Activated CD4-positive, alpha-beta T cell treated with anti-CD3 and anti-CD28 coated beads for 36 hours (primary cell): ENCODE measurements at regions not wholly inside any gene's neighbourhood (a gene's known extent, or its start where the extent isn't known, plus 50 kb on each side); places are given as distances from the start of the nearest gene placed in this dataset.

Experiments
- ATAC-seq: fragments of 200-7000 bp; cut with Tn5 transposase; one replicate; pipeline ENCODE4 v1.10.0; 2021; ENCODE audit warnings: mild to moderate bottlenecking, moderate library complexity
- CTCF ChIA-PET: fragments of 350-600 bp; sonication (Branson Sonifier 250); formaldehyde crosslinking; loops from one replicate; lab custom pipeline; 2021; ENCODE audit warnings: antibody characterized with exemption; lab: Charles Lee
- POLR2A ChIA-PET: fragments of 350-600 bp; sonication (Branson Sonifier 250); formaldehyde crosslinking; loops from one replicate; lab custom pipeline; 2021; ENCODE audit warnings: antibody characterized with exemption, inconsistent platforms; lab: Charles Lee
- DNase-seq: peaks from one replicate; pipeline ENCODE4 v3.0.0-alpha.2; 2020
- H3K27ac Mint-ChIP-seq: one replicate; pipeline ENCODE4 v1.8.0; 2021; ENCODE audit warnings: mixed read lengths
- H3K27me3 Mint-ChIP-seq: one replicate; pipeline ENCODE4 v1.8.0; 2021; ENCODE audit warnings: mixed read lengths
- H3K36me3 Mint-ChIP-seq: one replicate; pipeline ENCODE4 v1.8.0; 2021; ENCODE audit warnings: low read depth, mixed read lengths
- H3K4me1 Mint-ChIP-seq: one replicate; pipeline ENCODE4 v1.8.0; 2021; ENCODE audit warnings: mixed read lengths
- H3K4me3 Mint-ChIP-seq: one replicate; pipeline ENCODE4 v1.8.0; 2021; ENCODE audit warnings: mild to moderate bottlenecking, moderate library complexity, mixed read lengths
- H3K9me3 Mint-ChIP-seq: one replicate; pipeline ENCODE4 v1.8.0; 2021; ENCODE audit warnings: low read depth, mixed read lengths
- intact Hi-C, 2 experiments: fragments of 100-400 bp; cut with DNase I in 1 of 2; cut with micrococcal nuclease in 1 of 2; formaldehyde crosslinking; loops; one replicate each; pipeline versions ENCODE4 v1.14.2 to v1.15.1; 2022 to 2024; cut with DNase I, micrococcal nuclease

DNA sequence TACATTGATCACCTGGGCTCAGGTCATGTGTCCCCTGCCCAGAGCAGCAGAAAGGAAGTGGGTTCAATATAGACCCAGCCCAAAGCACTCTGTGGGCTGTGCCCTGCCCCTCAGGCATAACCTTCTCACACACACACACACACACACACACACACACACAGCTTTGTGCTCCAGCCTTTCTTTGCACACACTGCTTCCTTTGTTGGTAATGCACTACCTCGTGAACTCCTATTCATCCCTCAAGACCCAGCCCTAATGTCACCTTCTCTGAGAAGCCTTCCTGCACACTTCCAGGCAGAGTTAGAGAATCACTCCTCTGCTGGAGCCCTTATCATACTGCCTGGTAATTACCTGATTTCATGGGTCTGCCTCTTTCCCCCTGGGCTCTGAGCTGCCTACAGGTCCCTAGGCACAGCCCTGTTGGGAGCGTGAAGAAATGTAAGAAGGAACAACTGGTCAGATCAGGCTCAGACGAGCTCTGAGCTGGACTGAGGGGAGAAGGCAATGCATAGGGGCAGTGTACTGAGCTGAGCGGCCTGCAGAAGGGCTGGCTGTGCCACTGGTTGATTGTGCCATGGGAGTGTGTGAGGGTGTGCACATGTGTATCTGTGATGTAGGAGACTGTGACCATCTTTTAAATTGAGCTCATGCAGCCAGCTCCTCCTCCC lies 210.3 kb downstream of the GLI2 start:
- ChIA-PET CTCF (interaction anchor here (0.5 kb wide), 1 partner anchor 1283 kb away, joined by 3 read pairs; no protein-coding TSS in a partner anchor), POLR2A (no interaction called here)
- H3K4me1 Mint-ChIP-seq = no peaks in the 10 kb centered on the region
- H3K27me3 Mint-ChIP-seq = no peaks in the 10 kb centered on the region
- no peaks in the 10 kb centered on the region for H3K36me3 Mint-ChIP-seq
- no peaks in the 10 kb centered on the region for H3K9me3 Mint-ChIP-seq
- intact Hi-C loops = no loop called here
- DNase-seq = no peak
- no peak overlapping the region for H3K27ac Mint-ChIP-seq
- no peak overlapping the region for H3K4me3 Mint-ChIP-seq
- ATAC-seq = no peak

DNA sequence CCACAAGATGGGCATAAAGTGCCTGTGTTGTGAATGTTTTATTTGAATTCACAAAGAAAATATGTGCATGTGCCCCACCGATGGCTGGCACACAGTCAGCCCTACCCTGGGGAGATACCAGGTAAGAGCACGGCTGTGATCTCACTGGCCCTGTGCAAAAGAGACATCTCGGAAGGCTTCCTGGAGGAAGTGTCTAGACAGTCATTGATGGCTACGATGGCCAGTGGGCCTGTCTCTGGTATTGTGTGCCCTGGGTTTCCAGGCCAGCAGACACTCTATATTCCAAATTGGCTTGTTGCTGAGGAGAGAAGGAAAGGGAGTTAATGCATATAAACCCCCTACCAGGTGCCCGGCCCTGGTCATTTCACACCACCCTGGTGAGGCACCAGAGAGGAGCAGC lies 211.7 kb downstream of the GLI2 start:
- no peaks in the 10 kb centered on the region for H3K36me3 Mint-ChIP-seq
- ChIA-PET POLR2A (no interaction called here), CTCF (no interaction called here)
- intact Hi-C loops = no loop called here
- ATAC-seq (no peak), DNase-seq (no peak)
- no peak overlapping the region for H3K27ac Mint-ChIP-seq
- no peaks in the 10 kb centered on the region for H3K9me3 Mint-ChIP-seq
- H3K4me3 Mint-ChIP-seq = no peak overlapping the region
- H3K27me3 Mint-ChIP-seq = no peaks in the 10 kb centered on the region
- no peaks in the 10 kb centered on the region for H3K4me1 Mint-ChIP-seq

DNA sequence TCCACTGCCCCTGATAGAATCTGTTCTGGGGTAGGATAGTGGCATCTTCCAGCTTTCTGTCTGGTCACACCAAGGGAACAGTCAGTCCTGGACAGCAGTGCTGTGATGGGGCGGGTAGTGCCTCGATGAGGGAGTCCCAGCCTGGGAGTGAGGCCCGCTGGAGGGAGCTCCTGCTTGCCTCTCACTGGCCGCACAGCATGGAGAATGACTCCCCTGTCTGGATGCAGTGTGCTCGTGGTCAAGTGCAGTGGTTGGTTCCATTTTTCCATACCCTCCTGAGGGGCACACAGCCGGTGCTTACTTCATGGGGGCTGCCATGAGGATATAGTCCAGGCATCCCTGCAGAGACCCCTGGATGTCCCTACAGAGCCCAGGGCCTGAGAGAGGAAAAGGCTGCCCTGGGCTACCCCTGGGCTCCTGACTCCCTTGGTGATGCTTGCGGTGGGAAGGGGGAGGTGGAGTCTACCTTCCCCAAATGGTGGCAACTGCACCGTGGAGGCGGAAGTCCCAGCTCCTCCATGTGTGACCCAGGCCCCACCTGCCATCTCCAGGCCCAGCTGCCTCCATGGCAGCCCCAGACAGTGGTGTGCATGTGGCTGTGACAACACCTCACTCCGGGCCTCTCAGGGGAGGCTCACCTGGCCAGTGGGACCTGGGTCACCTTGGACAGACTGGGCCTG lies 212.5 kb downstream of the GLI2 start:
- Mint-ChIP-seq H3K4me1 (no peaks in the 10 kb centered on the region), H3K27me3 (no peaks in the 10 kb centered on the region), H3K4me3 (no peak overlapping the region), H3K27ac (no peak overlapping the region), H3K9me3 (no peaks in the 10 kb centered on the region), H3K36me3 (no peaks in the 10 kb centered on the region)
- DNase-seq (no peak), ATAC-seq (no peak)
- ChIA-PET CTCF (no interaction called here), POLR2A (interaction anchor here (0.6 kb wide), 1 partner anchor 273 kb away, joined by 5 read pairs; no protein-coding TSS in a partner anchor)
- intact Hi-C loops = no loop called here

DNA sequence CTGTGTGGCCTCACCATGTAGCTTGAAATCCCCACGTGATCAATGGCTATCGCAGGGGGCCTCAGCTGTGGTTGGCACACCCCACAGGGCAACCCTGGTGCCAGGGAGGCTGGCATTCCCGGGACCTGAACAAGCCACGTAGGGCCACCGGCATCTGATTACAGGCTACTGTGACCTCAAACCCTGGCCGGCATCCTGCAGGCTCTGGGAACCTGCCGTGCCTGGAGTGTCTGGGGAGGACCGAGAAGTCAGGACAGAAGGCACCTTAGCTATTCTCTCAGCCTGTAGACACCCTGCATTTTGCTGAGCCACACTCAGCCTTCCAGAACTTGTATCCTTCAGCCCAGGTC lies 213.0 kb downstream of the GLI2 start:
- no peaks in the 10 kb centered on the region for H3K9me3 Mint-ChIP-seq
- POLR2A ChIA-PET = interaction anchor here (0.6 kb wide), 1 partner anchor 273 kb away, joined by 5 read pairs; no protein-coding TSS in a partner anchor

DNA sequence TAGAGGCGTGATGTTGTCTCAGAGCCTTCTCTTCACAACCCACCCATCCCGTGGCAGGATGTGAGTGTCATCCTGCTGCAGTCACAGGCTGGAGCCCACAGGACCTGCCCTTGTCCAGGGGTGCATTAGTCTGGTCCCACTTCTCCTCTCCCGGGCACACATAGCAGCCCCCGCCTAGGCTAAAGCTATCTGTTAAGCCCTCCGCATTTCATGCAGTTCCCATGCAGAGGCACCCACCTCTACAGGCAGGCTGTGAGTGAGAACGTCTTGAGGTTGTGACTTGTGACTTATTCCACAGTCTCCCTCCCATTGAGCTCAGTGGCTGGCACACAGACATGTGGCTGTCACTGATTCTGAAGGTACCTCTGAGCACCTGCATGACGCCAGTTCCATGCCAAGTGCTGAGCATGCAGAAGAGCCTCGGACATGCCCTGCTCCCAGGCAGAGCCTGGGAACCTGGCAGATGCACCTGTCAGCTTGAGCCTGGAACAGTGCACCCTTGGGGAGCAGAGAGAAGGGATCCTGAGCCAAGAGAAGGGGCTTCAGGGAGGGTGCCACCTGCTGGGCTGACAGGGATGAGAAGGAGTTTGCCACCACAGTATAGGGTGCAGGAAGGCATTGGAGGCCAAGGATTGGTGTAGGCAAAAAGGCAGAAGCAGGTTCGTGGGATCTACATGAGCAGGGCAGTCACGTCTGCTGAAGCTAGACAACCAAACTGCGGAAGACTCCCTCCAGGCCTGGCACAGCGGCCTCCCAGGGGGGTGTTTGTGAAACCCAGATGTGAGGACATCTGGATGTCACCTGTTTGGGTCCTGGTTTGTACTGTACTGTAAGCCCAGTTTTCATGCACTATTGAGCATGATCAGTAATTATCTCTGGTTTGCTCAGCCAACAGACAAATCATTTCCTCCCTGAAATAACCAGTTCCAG lies 213.6 kb downstream of the GLI2 start:
- Mint-ChIP-seq H3K27me3 (no peaks in the 10 kb centered on the region), H3K4me1 (no peaks in the 10 kb centered on the region), H3K9me3 (no peaks in the 10 kb centered on the region), H3K4me3 (no peak overlapping the region), H3K36me3 (no peaks in the 10 kb centered on the region), H3K27ac (no peak overlapping the region)
- intact Hi-C loops = no loop called here
- ChIA-PET CTCF (no interaction called here), POLR2A (no interaction called here)
- DNase-seq (no peak), ATAC-seq (no peak)

More for the DNA sequence above, 213.0 kb downstream of the GLI2 start:
- ATAC-seq (no peak), DNase-seq (no peak)
- Mint-ChIP-seq H3K4me1 (no peaks in the 10 kb centered on the region), H3K36me3 (no peaks in the 10 kb centered on the region), H3K4me3 (no peak overlapping the region), H3K27ac (no peak overlapping the region), H3K27me3 (no peaks in the 10 kb centered on the region)
- intact Hi-C loops = no loop called here
- CTCF ChIA-PET = no interaction called here

DNA sequence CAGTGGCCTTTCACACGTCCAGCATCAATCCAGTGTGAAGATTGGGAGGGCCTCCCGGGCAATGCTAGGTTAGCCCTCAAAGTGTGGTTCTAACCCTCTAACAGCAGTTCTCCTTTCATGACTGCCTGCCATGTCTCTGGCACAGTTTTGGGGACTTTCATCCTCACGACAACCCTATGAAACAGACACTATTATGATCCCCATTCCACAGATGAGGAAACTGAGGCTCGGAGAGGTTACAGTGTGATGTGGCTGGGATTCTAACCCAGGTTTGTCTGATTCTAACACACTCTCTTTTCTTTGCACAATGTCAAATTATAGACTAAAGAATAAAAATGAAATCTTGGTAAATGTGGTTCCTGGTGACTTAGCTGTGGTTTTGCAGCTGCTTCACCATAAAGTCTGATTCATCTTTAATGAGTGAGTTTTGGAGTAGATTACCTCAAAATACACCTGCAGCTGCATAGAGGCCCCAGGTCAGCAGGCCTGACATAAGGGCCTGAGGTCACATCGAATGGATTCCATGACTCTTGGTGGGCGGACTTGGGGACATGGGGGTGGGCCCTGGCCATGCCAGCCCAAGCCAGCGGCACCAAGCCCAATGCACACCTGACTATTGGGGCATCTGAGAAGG lies 214.4 kb downstream of the GLI2 start:
- intact Hi-C loops = loop anchor here in 1 of 2 experiments (10.0 kb wide), 1 partner anchor 255 kb away; no protein-coding TSS in a partner anchor
- CTCF ChIA-PET = no interaction called here
- Mint-ChIP-seq H3K36me3 (no peaks in the 10 kb centered on the region), H3K4me3 (no peak overlapping the region), H3K9me3 (no peaks in the 10 kb centered on the region), H3K27ac (no peak overlapping the region), H3K27me3 (no peaks in the 10 kb centered on the region), H3K4me1 (no peaks in the 10 kb centered on the region)
- POLR2A ChIA-PET = no interaction called here
- peak; percentile 77 for ATAC-seq
- DNase-seq = peak; percentile 20

DNA sequence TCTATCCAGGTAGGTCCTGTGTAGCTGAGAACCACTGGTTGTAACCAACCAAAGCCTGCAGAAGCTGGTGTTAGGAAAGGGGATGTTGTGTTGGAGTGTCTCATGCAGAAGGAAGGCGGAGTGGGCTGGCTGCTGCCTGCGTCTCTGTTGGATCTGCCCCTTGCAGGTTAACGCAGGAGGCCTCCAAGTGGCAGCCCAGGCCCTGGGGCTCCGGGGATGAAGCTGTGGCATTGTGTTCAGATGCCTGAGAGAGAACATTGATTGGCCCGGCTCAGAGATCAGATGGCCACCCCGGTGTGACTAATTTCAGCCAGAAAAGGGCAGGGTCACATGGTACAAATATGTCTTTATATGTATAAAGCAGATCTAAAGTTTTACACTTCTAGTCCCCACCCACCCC lies 216.0 kb downstream of the GLI2 start:
- ATAC-seq (no peak), DNase-seq (no peak)
- H3K27me3 Mint-ChIP-seq = no peaks in the 10 kb centered on the region
- H3K4me1 Mint-ChIP-seq = no peaks in the 10 kb centered on the region
- POLR2A ChIA-PET = no interaction called here
- no peaks in the 10 kb centered on the region for H3K36me3 Mint-ChIP-seq
- intact Hi-C loops = loop anchor here in 1 of 2 experiments (10.0 kb wide), 1 partner anchor 257 kb away; no protein-coding TSS in a partner anchor
- CTCF ChIA-PET = no interaction called here
- no peaks in the 10 kb centered on the region for H3K9me3 Mint-ChIP-seq
- H3K4me3 Mint-ChIP-seq = no peak overlapping the region
- no peak overlapping the region for H3K27ac Mint-ChIP-seq

DNA sequence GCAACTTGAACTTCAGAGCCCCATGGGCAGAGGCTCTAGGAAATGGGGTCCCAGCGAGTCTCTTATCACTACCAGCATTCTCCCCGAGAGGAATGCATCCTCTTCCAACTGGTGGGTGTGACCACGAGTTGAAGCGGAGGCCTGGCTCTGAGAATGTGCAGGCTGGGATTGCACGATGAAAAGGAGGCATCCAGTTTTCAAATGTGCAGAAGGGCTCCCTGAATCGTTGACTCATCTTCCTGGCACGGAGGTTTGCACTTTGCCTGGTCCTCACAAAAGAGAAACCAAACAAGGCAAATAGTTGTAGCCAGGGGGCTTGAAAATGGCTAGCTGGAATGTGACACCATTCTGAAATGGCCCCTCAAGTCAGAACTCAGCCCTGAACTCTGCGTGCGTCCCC lies 216.7 kb downstream of the GLI2 start:
- no peak overlapping the region for H3K27ac Mint-ChIP-seq
- no peak overlapping the region for H3K4me3 Mint-ChIP-seq
- ChIA-PET CTCF (no interaction called here), POLR2A (no interaction called here)
- no peaks in the 10 kb centered on the region for H3K4me1 Mint-ChIP-seq
- no peak for DNase-seq
- H3K9me3 Mint-ChIP-seq = no peaks in the 10 kb centered on the region
- no peaks in the 10 kb centered on the region for H3K27me3 Mint-ChIP-seq
- ATAC-seq = no peak
- H3K36me3 Mint-ChIP-seq = no peaks in the 10 kb centered on the region
- intact Hi-C loops = loop anchor here in 1 of 2 experiments (10.0 kb wide), 1 partner anchor 258 kb away; no protein-coding TSS in a partner anchor

DNA sequence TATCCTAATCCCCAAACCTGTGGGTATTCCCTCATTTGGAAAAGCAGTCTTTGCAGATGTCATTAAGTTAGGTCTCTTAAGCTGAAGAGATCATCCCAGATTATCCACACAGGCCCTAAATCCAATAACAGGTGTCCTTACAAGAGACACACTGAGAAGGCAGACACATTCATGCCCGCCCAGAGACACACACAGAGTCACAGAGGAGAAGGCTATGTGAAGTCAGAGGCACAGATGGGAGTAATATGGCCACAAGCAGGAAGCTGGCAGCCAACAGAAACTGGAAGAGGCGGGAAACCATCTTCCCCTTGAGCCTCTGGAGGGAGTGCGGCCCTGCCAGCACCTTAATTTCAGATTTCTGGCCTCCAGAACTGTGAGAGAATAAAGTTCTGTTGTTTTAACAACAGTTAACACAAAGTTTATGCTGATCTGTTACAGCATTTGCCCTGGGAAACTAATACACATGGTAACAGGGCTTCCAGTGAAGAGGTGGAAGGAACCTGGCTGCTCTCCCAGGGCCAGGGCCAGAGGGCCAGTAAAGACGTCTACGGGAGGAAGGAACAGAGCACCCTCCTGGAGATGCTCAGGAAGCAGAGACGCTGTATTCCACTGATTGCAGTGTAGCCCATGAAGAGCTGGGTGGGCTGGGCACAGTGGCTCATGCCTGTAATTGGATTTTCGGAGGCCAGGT lies 217.5 kb downstream of the GLI2 start:
- Mint-ChIP-seq H3K27me3 (no peaks in the 10 kb centered on the region), H3K36me3 (no peaks in the 10 kb centered on the region), H3K4me1 (no peaks in the 10 kb centered on the region), H3K9me3 (no peaks in the 10 kb centered on the region), H3K27ac (no peak overlapping the region), H3K4me3 (no peak overlapping the region)
- intact Hi-C loops = loop anchor here in 1 of 2 experiments (10.0 kb wide), 1 partner anchor 258 kb away; no protein-coding TSS in a partner anchor
- ChIA-PET POLR2A (no interaction called here), CTCF (interaction anchor here (0.9 kb wide), 1 partner anchor 8 kb away, joined by 3 read pairs; no protein-coding TSS in a partner anchor)
- ATAC-seq = no peak
- no peak for DNase-seq

DNA sequence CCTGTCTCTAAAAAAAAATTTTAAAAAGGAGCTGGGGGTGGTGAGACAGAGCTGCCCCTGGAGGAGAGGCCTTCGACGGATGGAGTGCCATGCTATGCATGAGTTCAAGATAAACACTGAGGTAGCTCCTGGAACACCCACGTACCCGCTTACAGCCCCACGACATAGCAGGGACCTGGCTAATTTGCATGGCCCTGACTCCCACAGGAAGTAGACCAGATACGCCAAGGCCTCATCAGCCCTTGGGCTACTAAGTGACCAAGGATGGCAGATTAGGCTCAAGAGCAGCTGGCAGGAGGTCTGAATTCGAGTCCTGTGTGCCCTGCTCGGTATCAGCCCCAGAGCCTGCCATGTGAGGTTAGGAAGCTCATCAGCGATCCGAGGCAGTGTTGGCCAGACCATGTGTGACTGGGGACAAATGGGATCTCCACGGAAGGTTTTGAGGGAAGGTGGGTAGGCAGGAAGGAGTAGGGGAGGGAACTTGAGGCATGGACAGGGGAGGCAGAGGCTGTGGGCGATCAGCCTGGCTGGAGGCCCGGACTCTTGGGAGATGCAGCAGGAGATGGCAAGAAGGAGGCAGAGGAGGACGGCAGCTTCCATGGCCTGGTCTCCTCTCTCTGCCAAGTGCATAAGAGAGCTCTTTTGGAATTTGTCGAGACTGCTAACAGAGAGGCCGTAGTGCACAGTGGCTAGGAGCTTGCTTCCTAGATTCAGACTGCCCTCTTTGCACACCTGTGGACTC lies 218.3 kb downstream of the GLI2 start:
- no peak for ATAC-seq
- DNase-seq = no peak
- ChIA-PET POLR2A (no interaction called here), CTCF (interaction anchor here (0.9 kb wide), 1 partner anchor 9 kb away, joined by 3 read pairs; no protein-coding TSS in a partner anchor)
- H3K9me3 Mint-ChIP-seq = no peaks in the 10 kb centered on the region
- H3K36me3 Mint-ChIP-seq = no peaks in the 10 kb centered on the region
- no peaks in the 10 kb centered on the region for H3K27me3 Mint-ChIP-seq
- intact Hi-C loops = loop anchor here in 1 of 2 experiments (10.0 kb wide), 1 partner anchor 259 kb away; no protein-coding TSS in a partner anchor
- no peak overlapping the region for H3K4me3 Mint-ChIP-seq
- H3K27ac Mint-ChIP-seq = no peak overlapping the region
- H3K4me1 Mint-ChIP-seq = no peaks in the 10 kb centered on the region
